ENCODE measurements at regions not wholly inside any gene's neighbourhood (a gene's known extent, or its start where the extent isn't known, plus 50 kb on each side); places are given as distances from the start of the nearest gene placed in this dataset.
"Not testable (repeated sequence)": the region's sequence is repeated elsewhere in the genome, so short reads cannot be mapped to it uniquely, and the experiment has no call there.

- DNase-seq: no peak
Measured at GRCh38 chr5:164312801-164313200, 807.4 kb downstream of the MAT2B start.

- DNase-seq: no peak
Measured at GRCh38 chr5:164317676-164318075, 812.3 kb downstream of the MAT2B start.

GRCh38 chr5:164319161-164319560, 813.7 kb downstream of the MAT2B start:
- no peak for DNase-seq

GRCh38 chr5:164324239-164324638, 818.8 kb downstream of the MAT2B start:
- DNase-seq: no peak

- DNase-seq: no peak
Measured at GRCh38 chr5:164326219-164326618, 820.8 kb downstream of the MAT2B start.

- not testable (repeated sequence) for DNase-seq
Measured at GRCh38 chr5:164327166-164327565, 821.7 kb downstream of the MAT2B start.

- no peak for DNase-seq
Measured at GRCh38 chr5:164332349-164333196, 827.2 kb downstream of the MAT2B start.

- no peak for DNase-seq
Measured at GRCh38 chr5:164335837-164336236, 830.4 kb downstream of the MAT2B start.

GRCh38 chr5:164336276-164336675, 830.9 kb downstream of the MAT2B start:
- no peak for DNase-seq

- DNase-seq: no peak
Measured at GRCh38 chr5:164336906-164337305, 831.5 kb downstream of the MAT2B start.

- DNase-seq: no peak
Measured at GRCh38 chr5:164341056-164341619, 835.7 kb downstream of the MAT2B start.

GRCh38 chr5:164345173-164345849, 839.9 kb downstream of the MAT2B start:
- DNase-seq: no peak

GRCh38 chr5:164345853-164346252, 840.4 kb downstream of the MAT2B start:
- no peak for DNase-seq

GRCh38 chr5:164346785-164347630, 841.6 kb downstream of the MAT2B start:
- DNase-seq: no peak

GRCh38 chr5:164350236-164350635, 844.8 kb downstream of the MAT2B start:
- no peak for DNase-seq

GRCh38 chr5:164351245-164351834, 845.9 kb downstream of the MAT2B start:
- no peak for DNase-seq

GRCh38 chr5:164352695-164353094, 847.3 kb downstream of the MAT2B start:
- no peak for DNase-seq

GRCh38 chr5:164353155-164353554, 847.7 kb downstream of the MAT2B start:
- no peak for DNase-seq

- DNase-seq: no peak
Measured at GRCh38 chr5:164354139-164354751, 848.8 kb downstream of the MAT2B start.

GRCh38 chr5:164355267-164355830, 849.9 kb downstream of the MAT2B start:
- no peak for DNase-seq

GRCh38 chr5:164356790-164357189, 851.4 kb downstream of the MAT2B start:
- DNase-seq: no peak

Data from activated gamma-delta T cell treated with Interleukin-2 at 50 U/mL for 16 hours (primary cell).